Brain microvascular endothelial cell (primary cell): ENCODE measurements at regions not wholly inside any gene's neighbourhood (a gene's known extent, or its start where the extent isn't known, plus 50 kb on each side); places are given as distances from the start of the nearest gene placed in this dataset.

ENCODE experiments used
- DNase-seq: peaks from one replicate; pipeline ENCODE4 v3.0.0-alpha.2; 2020
- H3K27ac ChIP-seq: fragments of 250-450 bp; sonication (Bioruptor Pico); 2 replicates; pipeline ENCODE4 v1.5.1; 2020; ENCODE audit warnings: mild to moderate bottlenecking, moderate library complexity
- H3K27me3 ChIP-seq: fragments of 250-450 bp; sonication (Bioruptor Pico); replicated peaks from 2 replicates; pipeline ENCODE4 v1.5.1; 2020; ENCODE audit warnings: mild to moderate bottlenecking
- H3K36me3 ChIP-seq: fragments of 250-450 bp; sonication (Bioruptor Pico); replicated peaks from 2 replicates; pipeline ENCODE4 v1.5.1; 2020; ENCODE audit warnings: mild to moderate bottlenecking
- H3K4me3 ChIP-seq: 2 replicates; pipeline ENCODE4 v1.5.1; 2011; ENCODE audit warnings: low read depth, mild to moderate bottlenecking, control low read depth, low read length, moderate library complexity
- CTCF ChIP-seq: IDR thresholded peaks from 2 replicates; pipeline ENCODE4 v1.5.1; 2011; ENCODE audit warnings: low read depth, mild to moderate bottlenecking, moderate library complexity, low read length, control low read depth, inconsistent platforms; ENCODE audit errors: missing control alignments
- in situ Hi-C: cut with HindIII; loops from 2 replicates; pipeline ENCODE4 v1.10.0; 2017; ENCODE audit warnings: low sequenced_read_pairs, low pct_ligation_motif_present

- in situ Hi-C loops = no loop called here
- H3K36me3 ChIP-seq = no peaks in the 10 kb centered on the region
- H3K4me3 ChIP-seq = no peak overlapping the region
- H3K27ac ChIP-seq = no peak overlapping the region
- no peak for TF ChIP-seq CTCF
- no peaks in the 10 kb centered on the region for H3K27me3 ChIP-seq
- no peak for DNase-seq
Observed at GRCh38 chr1:233487408-233487807, 126.5 kb upstream of the KCNK1 start.

- no peaks in the 10 kb centered on the region for H3K36me3 ChIP-seq
- no peaks in the 10 kb centered on the region for H3K27me3 ChIP-seq
- no peak overlapping the region for H3K4me3 ChIP-seq
- H3K27ac ChIP-seq = no peak overlapping the region
- no peak for DNase-seq
- TF ChIP-seq CTCF = no peak
- in situ Hi-C loops = no loop called here
Observed at GRCh38 chr1:233489411-233489810, 124.5 kb upstream of the KCNK1 start.

- no peak for TF ChIP-seq CTCF
- DNase-seq = no peak
- in situ Hi-C loops = no loop called here
- Histone ChIP-seq H3K27ac (no peak overlapping the region), H3K36me3 (no peaks in the 10 kb centered on the region), H3K4me3 (no peak overlapping the region), H3K27me3 (no peaks in the 10 kb centered on the region)
Observed at GRCh38 chr1:233490488-233490887, 123.4 kb upstream of the KCNK1 start.

GRCh38 chr1:233491953-233492620 lies 121.8 kb upstream of the KCNK1 start:
- Histone ChIP-seq H3K27ac (no peak overlapping the region), H3K4me3 (no peak overlapping the region), H3K27me3 (no peaks in the 10 kb centered on the region), H3K36me3 (no peaks in the 10 kb centered on the region)
- in situ Hi-C loops = no loop called here
- DNase-seq = no peak
- TF ChIP-seq CTCF = no peak

GRCh38 chr1:233496993-233497392 lies 116.9 kb upstream of the KCNK1 start:
- in situ Hi-C loops = no loop called here
- Histone ChIP-seq H3K36me3 (no peaks in the 10 kb centered on the region), H3K27me3 (no peaks in the 10 kb centered on the region), H3K4me3 (no peak overlapping the region), H3K27ac (no peak overlapping the region)
- DNase-seq = no peak
- TF ChIP-seq CTCF = no peak

GRCh38 chr1:233497679-233498078 lies 116.2 kb upstream of the KCNK1 start:
- no peak overlapping the region for H3K27ac ChIP-seq
- no peak overlapping the region for H3K4me3 ChIP-seq
- in situ Hi-C loops = no loop called here
- no peak for DNase-seq
- H3K36me3 ChIP-seq = no peaks in the 10 kb centered on the region
- no peak for TF ChIP-seq CTCF
- no peaks in the 10 kb centered on the region for H3K27me3 ChIP-seq
